ENCODE measurements at regions not wholly inside any gene's neighbourhood (a gene's known extent, or its start where the extent isn't known, plus 50 kb on each side); places are given as distances from the start of the nearest gene placed in this dataset.

GRCh38 chr6:43865932-43866645 lies 96.1 kb downstream of the VEGFA start:
- no peaks in the 10 kb centered on the region for H3K9me3 Mint-ChIP-seq
- no peaks in the 10 kb centered on the region for H3K36me3 Mint-ChIP-seq (ENCODE audit: low read depth)
- peaks cover 8% of the 10 kb centered on the region for H3K27me3 Mint-ChIP-seq (ENCODE audit: low read depth)
- no peak overlapping the region for H3K27ac Mint-ChIP-seq
- no peaks in the 10 kb centered on the region for H3K4me1 Mint-ChIP-seq (ENCODE audit: low read depth)
- H3K4me3 Mint-ChIP-seq, result no peak overlapping the region

DNA sequence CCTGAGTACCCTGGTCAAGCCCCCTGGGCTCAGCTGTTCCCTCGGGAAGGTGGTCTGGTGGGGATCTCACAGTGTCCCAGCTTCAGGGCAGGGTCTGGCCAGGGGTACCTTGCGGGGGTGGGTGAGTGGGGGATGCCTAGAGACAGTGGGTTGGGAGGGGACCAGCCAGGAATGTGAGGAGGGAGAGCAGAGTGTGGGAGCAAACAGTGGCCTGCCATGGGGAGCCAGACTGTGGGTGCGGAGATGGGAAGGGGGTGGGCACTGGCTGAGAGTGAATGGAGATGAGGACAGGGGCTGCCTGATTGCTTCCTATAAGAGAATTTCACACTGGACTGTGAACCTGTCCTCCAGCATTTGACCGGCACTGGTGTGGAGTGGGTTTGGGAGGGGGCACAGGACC lies 95.1 kb downstream of the VEGFA start:
- Mint-ChIP-seq H3K4me1 (ENCODE audit: low read depth) (no peaks in the 10 kb centered on the region), H3K36me3 (ENCODE audit: low read depth) (no peaks in the 10 kb centered on the region), H3K9me3 (no peaks in the 10 kb centered on the region), H3K4me3 (no peak overlapping the region), H3K27me3 (ENCODE audit: low read depth) (peaks cover 8% of the 10 kb centered on the region), H3K27ac (no peak overlapping the region)

GRCh38 chr6:43862925-43863324 lies 92.9 kb downstream of the VEGFA start:
- Mint-ChIP-seq H3K27ac (no peak overlapping the region), H3K4me3 (no peak overlapping the region), H3K4me1 (ENCODE audit: low read depth) (no peaks in the 10 kb centered on the region), H3K27me3 (ENCODE audit: low read depth) (peaks cover 8% of the 10 kb centered on the region), H3K9me3 (no peaks in the 10 kb centered on the region), H3K36me3 (ENCODE audit: low read depth) (no peaks in the 10 kb centered on the region)

- Mint-ChIP-seq H3K36me3 (ENCODE audit: low read depth) (no peaks in the 10 kb centered on the region), H3K27me3 (ENCODE audit: low read depth) (peaks cover 8% of the 10 kb centered on the region)
These were observed 91.3 kb downstream of the VEGFA start for GRCh38 chr6:43861212-43861894.

DNA sequence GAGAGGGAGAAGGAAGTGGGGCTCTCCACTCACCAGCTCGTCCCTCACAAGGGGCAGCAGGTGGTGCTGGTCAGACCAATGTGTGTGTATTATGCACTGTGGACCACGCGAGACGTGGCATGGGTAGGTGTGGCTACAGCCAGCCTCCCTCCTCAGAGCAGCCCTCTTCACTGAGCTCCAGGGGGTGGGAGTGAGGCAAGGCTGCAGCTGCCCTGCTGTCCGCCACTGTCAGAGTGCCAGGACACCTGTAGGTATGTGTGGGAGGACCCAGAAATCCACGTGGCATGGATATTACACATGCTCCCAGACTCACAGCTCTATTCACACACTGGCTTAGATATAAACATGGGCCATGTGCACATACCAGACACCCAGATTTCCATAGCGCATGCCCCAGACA lies 90.3 kb downstream of the VEGFA start:
- H3K27me3 Mint-ChIP-seq (ENCODE audit: low read depth), result peaks cover 8% of the 10 kb centered on the region
- H3K9me3 Mint-ChIP-seq, result no peaks in the 10 kb centered on the region
- no peak overlapping the region for H3K4me3 Mint-ChIP-seq
- no peaks in the 10 kb centered on the region for H3K36me3 Mint-ChIP-seq (ENCODE audit: low read depth)
- H3K4me1 Mint-ChIP-seq (ENCODE audit: low read depth), result no peaks in the 10 kb centered on the region
- H3K27ac Mint-ChIP-seq, result no peak overlapping the region

More at GRCh38 chr6:43861212-43861894, 91.3 kb downstream of the VEGFA start:
- Mint-ChIP-seq H3K27ac (no peak overlapping the region), H3K9me3 (no peaks in the 10 kb centered on the region), H3K4me1 (ENCODE audit: low read depth) (no peaks in the 10 kb centered on the region), H3K4me3 (no peak overlapping the region)

DNA sequence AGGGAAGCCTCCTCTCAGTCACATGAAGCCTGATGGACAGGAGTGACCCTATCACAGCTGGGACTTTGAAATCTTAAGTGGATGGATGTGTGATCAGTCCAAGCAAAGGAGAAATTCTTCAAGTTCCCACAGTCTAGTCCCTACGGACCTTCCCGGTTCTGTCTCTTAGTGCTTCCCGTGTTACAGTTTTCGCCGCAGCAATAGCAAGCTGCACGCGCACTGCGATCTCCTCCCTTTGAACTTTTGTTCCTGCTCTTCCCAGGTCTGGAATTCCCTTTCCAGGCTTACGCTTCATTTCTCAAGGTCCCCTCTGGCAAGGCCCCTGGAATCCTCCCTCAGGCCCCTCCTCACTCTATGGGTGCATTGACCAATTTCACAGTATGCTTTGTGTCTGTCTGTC lies 89.2 kb downstream of the VEGFA start:
- Mint-ChIP-seq H3K27me3 (ENCODE audit: low read depth) (peaks cover 8% of the 10 kb centered on the region), H3K9me3 (no peaks in the 10 kb centered on the region), H3K36me3 (ENCODE audit: low read depth) (no peaks in the 10 kb centered on the region), H3K4me1 (ENCODE audit: low read depth) (no peaks in the 10 kb centered on the region), H3K27ac (no peak overlapping the region), H3K4me3 (no peak overlapping the region)

- Mint-ChIP-seq H3K27me3 (ENCODE audit: low read depth) (peaks cover 8% of the 10 kb centered on the region), H3K9me3 (no peaks in the 10 kb centered on the region), H3K4me3 (no peak overlapping the region), H3K27ac (no peak overlapping the region), H3K4me1 (ENCODE audit: low read depth) (no peaks in the 10 kb centered on the region), H3K36me3 (ENCODE audit: low read depth) (no peaks in the 10 kb centered on the region)
These were observed 88.4 kb downstream of the VEGFA start for GRCh38 chr6:43858161-43859153.

- no peaks in the 10 kb centered on the region for H3K9me3 Mint-ChIP-seq
- no peak overlapping the region for H3K4me3 Mint-ChIP-seq
- no peaks in the 10 kb centered on the region for H3K4me1 Mint-ChIP-seq (ENCODE audit: low read depth)
- no peak overlapping the region for H3K27ac Mint-ChIP-seq
- H3K36me3 Mint-ChIP-seq (ENCODE audit: low read depth), result no peaks in the 10 kb centered on the region
- peaks cover 4% of the 10 kb centered on the region for H3K27me3 Mint-ChIP-seq (ENCODE audit: low read depth)
These were observed 86.2 kb downstream of the VEGFA start for GRCh38 chr6:43856005-43856765.

- Mint-ChIP-seq H3K9me3 (no peaks in the 10 kb centered on the region), H3K36me3 (ENCODE audit: low read depth) (no peaks in the 10 kb centered on the region), H3K4me3 (no peak overlapping the region), H3K4me1 (ENCODE audit: low read depth) (no peaks in the 10 kb centered on the region), H3K27me3 (ENCODE audit: low read depth) (peaks cover 3% of the 10 kb centered on the region), H3K27ac (no peak overlapping the region)
These were observed 85.2 kb downstream of the VEGFA start for GRCh38 chr6:43855247-43855646.

DNA sequence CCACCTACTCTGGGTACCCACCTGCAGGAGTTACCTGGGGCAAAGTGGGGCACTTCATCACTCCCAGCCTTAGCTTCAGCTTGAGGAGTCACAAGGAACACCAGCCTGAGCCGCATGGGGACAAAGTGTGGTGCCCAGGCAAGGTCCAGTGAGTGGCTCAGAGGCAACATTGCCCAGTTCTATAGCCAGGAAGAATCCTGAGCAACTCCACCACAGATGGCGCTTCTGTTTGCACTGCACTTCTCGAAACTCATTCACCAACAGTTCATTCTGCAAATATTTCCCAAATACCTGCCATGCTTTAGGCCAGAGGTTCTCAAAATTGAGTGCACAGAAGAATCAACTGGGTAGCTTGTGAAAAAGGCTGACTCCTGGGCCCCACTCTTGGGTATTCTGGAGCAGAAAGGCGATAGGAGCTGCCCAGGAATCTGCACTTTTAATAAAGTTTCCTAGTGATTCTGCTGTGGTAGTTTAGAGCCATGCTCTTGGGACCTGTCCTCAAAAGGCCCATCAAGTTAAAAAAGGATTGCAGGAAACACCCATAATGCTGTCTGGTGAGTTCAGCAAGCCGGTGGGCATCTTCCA lies 83.1 kb downstream of the VEGFA start:
- Mint-ChIP-seq H3K4me1 (ENCODE audit: low read depth) (no peaks in the 10 kb centered on the region), H3K36me3 (ENCODE audit: low read depth) (no peaks in the 10 kb centered on the region), H3K9me3 (no peaks in the 10 kb centered on the region), H3K4me3 (no peak overlapping the region), H3K27me3 (ENCODE audit: low read depth) (no peaks in the 10 kb centered on the region), H3K27ac (no peak overlapping the region)

GRCh38 chr6:43852350-43852864 lies 82.4 kb downstream of the VEGFA start:
- H3K36me3 Mint-ChIP-seq (ENCODE audit: low read depth), result no peaks in the 10 kb centered on the region
- no peak overlapping the region for H3K4me3 Mint-ChIP-seq
- H3K27me3 Mint-ChIP-seq (ENCODE audit: low read depth), result peaks cover 5% of the 10 kb centered on the region
- H3K9me3 Mint-ChIP-seq, result no peaks in the 10 kb centered on the region
- H3K4me1 Mint-ChIP-seq (ENCODE audit: low read depth), result peaks cover 2% of the 10 kb centered on the region
- no peak overlapping the region for H3K27ac Mint-ChIP-seq

- Mint-ChIP-seq H3K27ac (no peak overlapping the region), H3K4me3 (no peak overlapping the region), H3K36me3 (ENCODE audit: low read depth) (no peaks in the 10 kb centered on the region), H3K27me3 (ENCODE audit: low read depth) (peaks cover 7% of the 10 kb centered on the region), H3K4me1 (ENCODE audit: low read depth) (peaks cover 2% of the 10 kb centered on the region), H3K9me3 (no peaks in the 10 kb centered on the region)
These were observed 81.3 kb downstream of the VEGFA start for GRCh38 chr6:43851204-43851865.

Measured in T-helper 1 cell treated with Interleukin-12 subunit alpha and Interleukin-12 subunit beta and Interleukin-4 antibody, amounts not matched to agents 30 μg/mL and 1 μg/mL, for 36 hours (primary cell).